Fibroblast of villous mesenchyme (primary cell): ENCODE measurements at regions not wholly inside any gene's neighbourhood (a gene's known extent, or its start where the extent isn't known, plus 50 kb on each side); places are given as distances from the start of the nearest gene placed in this dataset.

Experiments used
- DNase-seq: peaks from one replicate; pipeline ENCODE4 v3.0.0-alpha.2; 2010; ENCODE audit warnings: low read depth
- H3K4me3 ChIP-seq: 2 replicates; pipeline ENCODE4 v1.5.1; 2011; ENCODE audit warnings: low read depth, mild to moderate bottlenecking, low read length
- CTCF ChIP-seq: IDR thresholded peaks from 2 replicates; pipeline ENCODE4 v1.5.1; 2012; ENCODE audit warnings: low read depth, mild to moderate bottlenecking, low read length; ENCODE audit not compliant: insufficient read depth

- no peak for TF ChIP-seq CTCF
- H3K4me3 ChIP-seq, result no peak overlapping the region
- no peak for DNase-seq
Observed at GRCh38 chr19:28152195-28152594, 1060.8 kb downstream of the UQCRFS1 start.

GRCh38 chr19:28150129-28150528 lies 1062.8 kb downstream of the UQCRFS1 start:
- TF ChIP-seq CTCF, result no peak
- DNase-seq, result no peak
- no peak overlapping the region for H3K4me3 ChIP-seq

GRCh38 chr19:28148554-28148953 lies 1064.4 kb downstream of the UQCRFS1 start:
- TF ChIP-seq CTCF, result no peak
- H3K4me3 ChIP-seq, result no peak overlapping the region
- DNase-seq, result no peak

GRCh38 chr19:28142258-28142657 lies 1070.7 kb downstream of the UQCRFS1 start:
- TF ChIP-seq CTCF, result no peak
- no peak for DNase-seq
- H3K4me3 ChIP-seq, result no peak overlapping the region

GRCh38 chr19:28140201-28140600 lies 1072.8 kb downstream of the UQCRFS1 start:
- no peak for TF ChIP-seq CTCF
- H3K4me3 ChIP-seq, result no peak overlapping the region
- DNase-seq, result no peak

- DNase-seq, result no peak
- no peak overlapping the region for H3K4me3 ChIP-seq
- no peak for TF ChIP-seq CTCF
Observed at GRCh38 chr19:28137772-28138171, 1075.2 kb downstream of the UQCRFS1 start.

- DNase-seq, result no peak
- no peak for TF ChIP-seq CTCF
- H3K4me3 ChIP-seq, result no peak overlapping the region
Observed at GRCh38 chr19:28136796-28137195, 1076.2 kb downstream of the UQCRFS1 start.
